ENCODE measurements at regions not wholly inside any gene's neighbourhood (a gene's known extent, or its start where the extent isn't known, plus 50 kb on each side); places are given as distances from the start of the nearest gene placed in this dataset.

GRCh38 chr7:54932818-54933543 is 85.8 kb upstream of the EGFR start:
- Histone ChIP-seq H3K4me3 (no peak overlapping the region), H3K4me2 (ENCODE audit: control insufficient read depth, insufficient read depth) (no peak overlapping the region), H3K4me1 (ENCODE audit: control insufficient read depth, insufficient read depth, low read length) (no peaks in the 10 kb centered on the region), H3K9me3 (replicated peaks; ENCODE audit: control insufficient read depth, insufficient read depth, low read length) (no peaks in the 10 kb centered on the region), H3K27me3 (replicated peaks in 1 of 2; ENCODE audit: control insufficient read depth in 2 of 2, insufficient read depth in 2 of 2, low read length in 1 of 2) (no peaks in the 10 kb centered on the region), H3K27ac (ENCODE audit: control insufficient read depth, insufficient read depth) (no peak overlapping the region), H2AFZ (ENCODE audit: control insufficient read depth, low read depth, low read length) (no peak overlapping the region), H3K79me2 (ENCODE audit: control insufficient read depth, insufficient read depth, low read length) (no peaks in the 10 kb centered on the region), H3K36me3 (ENCODE audit: control insufficient read depth in 2 of 2, insufficient read depth in 2 of 2, low read length in 1 of 2) (no peaks in the 10 kb centered on the region), H4K20me1 (ENCODE audit: control insufficient read depth, insufficient read depth) (no peaks in the 10 kb centered on the region), H3K9ac (ENCODE audit: control insufficient read depth, insufficient read depth, low read length) (no peak overlapping the region)
- 30% methylated on average over 21 of the region's 34 CpGs for WGBS (ENCODE audit: insufficient coverage, insufficient replicate concordance, low lambda C conversion rate, missing lambda C conversion rate)
- FAIRE-seq (no peak), ATAC-seq (no peak), DNase-seq (ENCODE audit: low read depth, low spot score) (no peak)
- RAD21 ChIA-PET (ENCODE audit: unreplicated experiment) = no interaction called here
- CTCF ChIA-PET = no interaction called here
- intact Hi-C loops (cut with micrococcal nuclease; ENCODE audit: unreplicated experiment) = no loop called here
- in situ Hi-C loops (cut with MboI) = no loop called here
- no TSS peak for BruUV-seq (replicated peaks)
- POLR2A ChIA-PET = no interaction called here
- SMC1A ChIA-PET (ENCODE audit: uncharacterized antibody, unreplicated experiment) = no interaction called here
- TF ChIP-seq ZBED1 (IDR thresholded peaks at IDR 0.05; ENCODE audit: borderline replicate concordance) (no peak), BCLAF1 (IDR thresholded peaks at IDR 0.05) (no peak), NFYB (IDR thresholded peaks at IDR 0.05; ENCODE audit: insufficient read depth, low read depth, low read length) (no peak), MAX (IDR thresholded peaks at IDR 0.05; ENCODE audit: low read depth, low read length) (no peak), KLF5 (IDR thresholded peaks at IDR 0.05; ENCODE audit: partially characterized antibody) (no peak), PML (IDR thresholded peaks at IDR 0.05; ENCODE audit: low read length) (no peak), NRF1 (conservative IDR thresholded peaks at IDR 0.05; ENCODE audit: low read depth, low read length) (no peak), SMC3 (IDR thresholded peaks at IDR 0.05; ENCODE audit: borderline replicate concordance, low read length) (no peak), SMARCA5 (IDR thresholded peaks at IDR 0.05) (no peak), USF1 (IDR thresholded peaks at IDR 0.05; ENCODE audit: borderline replicate concordance, extremely low read length, insufficient read depth, low read depth, low read length) (no peak), NKRF (conservative IDR thresholded peaks at IDR 0.05) (no peak), ZNF207 (IDR thresholded peaks at IDR 0.05; ENCODE audit: borderline replicate concordance) (no peak), HDAC6 (IDR thresholded peaks at IDR 0.05; ENCODE audit: unreplicated experiment) (no peak), RELA (IDR thresholded peaks at IDR 0.05; ENCODE audit: borderline replicate concordance, partially characterized antibody) (no peak), SMAD1 (IDR thresholded peaks at IDR 0.05; ENCODE audit: low read depth, partially characterized antibody) (no peak), SREBF1 (IDR thresholded peaks at IDR 0.05; ENCODE audit: low read length) (no peak), ZSCAN29 (IDR thresholded peaks at IDR 0.05) (no peak), YBX1 (IDR thresholded peaks at IDR 0.05) (no peak)
